GM23248 (cell line): ENCODE measurements at regions not wholly inside any gene's neighbourhood (a gene's known extent, or its start where the extent isn't known, plus 50 kb on each side); places are given as distances from the start of the nearest gene placed in this dataset.

Experiments used
- DNase-seq: peaks from one replicate; pipeline ENCODE4 v3.0.0-alpha.2; 2015
- H2AFZ ChIP-seq: fragments of 200-600 bp; sonication (generic); 2 replicates; pipeline ENCODE4 v1.6.1; 2016; ENCODE audit warnings: antibody characterized with exemption
- H3F3A ChIP-seq: fragments of 200-600 bp; sonication (generic); 2 replicates; pipeline ENCODE4 v1.6.1; 2016; ENCODE audit warnings: mild to moderate bottlenecking, antibody characterized with exemption, mixed run types; ENCODE audit not compliant: insufficient read depth
- H3K27ac ChIP-seq: fragments of 200-600 bp; sonication (generic); 2 replicates; pipeline ENCODE4 v1.5.1; 2016; ENCODE audit warnings: mild to moderate bottlenecking
- H3K27me3 ChIP-seq: fragments of 200-600 bp; sonication (generic); replicated peaks from 2 replicates; pipeline ENCODE4 v1.6.1; 2016; ENCODE audit warnings: mild to moderate bottlenecking; ENCODE audit not compliant: insufficient read depth
- H3K36me3 ChIP-seq: fragments of 200-600 bp; sonication (generic); 2 replicates; pipeline ENCODE4 v1.6.1; 2016; ENCODE audit warnings: low read depth, mild to moderate bottlenecking
- H3K4me1 ChIP-seq: fragments of 200-600 bp; sonication (generic); 2 replicates; pipeline ENCODE4 v1.6.1; 2016; ENCODE audit warnings: mild to moderate bottlenecking; ENCODE audit not compliant: insufficient read depth
- H3K4me2 ChIP-seq: fragments of 200-600 bp; sonication (generic); one replicate; pipeline ENCODE4 v1.6.1; 2016; ENCODE audit warnings: mild to moderate bottlenecking; ENCODE audit not compliant: unreplicated experiment
- H3K4me3 ChIP-seq: fragments of 200-600 bp; sonication (generic); 2 replicates; pipeline ENCODE4 v1.5.1; 2016; ENCODE audit warnings: mild to moderate bottlenecking
- H3K79me2 ChIP-seq: fragments of 200-600 bp; sonication (generic); 2 replicates; pipeline ENCODE4 v1.6.1; 2016; ENCODE audit warnings: mild to moderate bottlenecking; ENCODE audit not compliant: insufficient read depth
- H3K9ac ChIP-seq: fragments of 200-600 bp; sonication (generic); 2 replicates; pipeline ENCODE4 v1.6.1; 2016; ENCODE audit warnings: mild to moderate bottlenecking
- H3K9me2 ChIP-seq: fragments of 200-600 bp; sonication (generic); 2 replicates; pipeline ENCODE4 v1.6.1; 2016; ENCODE audit warnings: mixed run types, mild to moderate bottlenecking, moderate library complexity; ENCODE audit not compliant: insufficient read depth
- H3K9me3 ChIP-seq: fragments of 200-600 bp; sonication (generic); one replicate; pipeline ENCODE4 v1.6.1; 2017; ENCODE audit warnings: low read depth
- H4K20me1 ChIP-seq: fragments of 200-600 bp; sonication (generic); 2 replicates; pipeline ENCODE4 v1.6.0; 2016; ENCODE audit not compliant: insufficient read depth
- EZH2 ChIP-seq: fragments of 200-600 bp; sonication (generic); IDR thresholded peaks from 2 replicates; pipeline ENCODE4 v1.6.1; 2018; ENCODE audit warnings: antibody characterized with exemption, mild to moderate bottlenecking; ENCODE audit not compliant: insufficient read depth, poor library complexity, severe bottlenecking
- EZH2phosphoT487 ChIP-seq: fragments of 200-600 bp; sonication (generic); IDR thresholded peaks from 2 replicates; pipeline ENCODE4 v1.6.1; 2018; ENCODE audit warnings: antibody characterized with exemption, moderate library complexity, mild to moderate bottlenecking, low read depth; ENCODE audit not compliant: insufficient read depth
- WGBS, 2 experiments: methylation state at CpG; one replicate each; pipeline ENCODE4 v1.1.6; 2015 to 2017; ENCODE audit warnings: low lambda C conversion rate in 2 of 2, low coverage in 1 of 2; ENCODE audit errors: missing lambda C conversion rate in 2 of 2; 5-methylcytosine and 5-hydroxymethylcytosine counted together
- in situ Hi-C: fragments of 300-500 bp; cut with MboI; formaldehyde crosslinking; loops from 2 replicates; pipeline ENCODE4 v1.15.0; 2020

DNA sequence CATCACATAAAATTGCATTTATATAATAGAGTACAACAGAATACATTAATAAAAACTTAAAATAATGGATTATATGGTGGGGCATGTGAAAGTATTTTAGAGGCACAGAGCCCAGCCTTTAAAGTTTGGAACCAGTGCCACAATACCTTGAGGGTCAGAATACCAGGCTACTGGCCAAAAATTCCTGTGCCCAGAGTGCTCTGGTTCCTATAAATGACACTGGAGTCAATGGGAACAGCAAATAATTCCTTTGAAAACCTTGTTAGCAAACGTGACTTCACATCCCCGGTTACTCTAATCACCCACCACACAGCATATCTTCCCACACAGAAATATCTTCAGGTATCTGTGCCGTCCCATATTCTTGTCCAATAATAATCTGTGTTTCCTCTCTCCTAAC, 1242.6 kb downstream of the DIAPH3 start:
- in situ Hi-C loops, result no loop called here

GRCh38 chr13:58926858-58927257, 1236.9 kb downstream of the DIAPH3 start:
- in situ Hi-C loops, result no loop called here
- no peaks in the 10 kb centered on the region for H3K9me2 ChIP-seq
- H3K4me3 ChIP-seq, result no peak overlapping the region
- H3K36me3 ChIP-seq, result no peaks in the 10 kb centered on the region
- 45 to 47% methylated on average over 3 of the region's 3 CpGs for WGBS, 2 experiments
- no peak overlapping the region for H3K9ac ChIP-seq
- H3K4me2 ChIP-seq, result no peak overlapping the region
- no peak for DNase-seq
- H3K79me2 ChIP-seq, result no peaks in the 10 kb centered on the region
- no peaks in the 10 kb centered on the region for H3K9me3 ChIP-seq
- H4K20me1 ChIP-seq, result no peaks in the 10 kb centered on the region
- TF ChIP-seq EZH2 (no peak), EZH2phosphoT487 (no peak)
- H3K27me3 ChIP-seq, result no peaks in the 10 kb centered on the region
- no peak overlapping the region for H3K27ac ChIP-seq
- H3F3A ChIP-seq, result no peaks in the 10 kb centered on the region
- no peaks in the 10 kb centered on the region for H3K4me1 ChIP-seq
- H2AFZ ChIP-seq, result no peak overlapping the region

More for the DNA sequence above, 1242.6 kb downstream of the DIAPH3 start:
- H3K9me2 ChIP-seq, result no peaks in the 10 kb centered on the region
- H3F3A ChIP-seq, result no peaks in the 10 kb centered on the region
- H3K36me3 ChIP-seq, result no peaks in the 10 kb centered on the region
- H3K79me2 ChIP-seq, result no peaks in the 10 kb centered on the region
- H3K4me2 ChIP-seq, result no peak overlapping the region
- no peaks in the 10 kb centered on the region for H3K4me1 ChIP-seq
- H3K27ac ChIP-seq, result no peak overlapping the region
- no peak overlapping the region for H2AFZ ChIP-seq
- TF ChIP-seq EZH2, result no peak
- TF ChIP-seq EZH2phosphoT487, result no peak
- WGBS, 2 experiments, result 35 to 38% methylated on average over 3 of the region's 3 CpGs
- no peak overlapping the region for H3K9ac ChIP-seq
- H4K20me1 ChIP-seq, result no peaks in the 10 kb centered on the region
- H3K9me3 ChIP-seq, result no peaks in the 10 kb centered on the region
- DNase-seq, result no peak
- no peak overlapping the region for H3K4me3 ChIP-seq
- H3K27me3 ChIP-seq, result no peaks in the 10 kb centered on the region

GRCh38 chr13:58933475-58933874, 1230.3 kb downstream of the DIAPH3 start:
- no peaks in the 10 kb centered on the region for H3K79me2 ChIP-seq
- H2AFZ ChIP-seq, result no peak overlapping the region
- no peaks in the 10 kb centered on the region for H3K27me3 ChIP-seq
- no peaks in the 10 kb centered on the region for H3K9me2 ChIP-seq
- no peak overlapping the region for H3K9ac ChIP-seq
- H3K27ac ChIP-seq, result no peak overlapping the region
- no peaks in the 10 kb centered on the region for H3K4me1 ChIP-seq
- H3K4me2 ChIP-seq, result no peak overlapping the region
- H3K9me3 ChIP-seq, result no peaks in the 10 kb centered on the region
- TF ChIP-seq EZH2phosphoT487, result no peak
- TF ChIP-seq EZH2, result no peak
- in situ Hi-C loops, result no loop called here
- H3F3A ChIP-seq, result no peaks in the 10 kb centered on the region
- H3K4me3 ChIP-seq, result no peak overlapping the region
- no peaks in the 10 kb centered on the region for H3K36me3 ChIP-seq
- no peaks in the 10 kb centered on the region for H4K20me1 ChIP-seq
- DNase-seq, result no peak

DNA sequence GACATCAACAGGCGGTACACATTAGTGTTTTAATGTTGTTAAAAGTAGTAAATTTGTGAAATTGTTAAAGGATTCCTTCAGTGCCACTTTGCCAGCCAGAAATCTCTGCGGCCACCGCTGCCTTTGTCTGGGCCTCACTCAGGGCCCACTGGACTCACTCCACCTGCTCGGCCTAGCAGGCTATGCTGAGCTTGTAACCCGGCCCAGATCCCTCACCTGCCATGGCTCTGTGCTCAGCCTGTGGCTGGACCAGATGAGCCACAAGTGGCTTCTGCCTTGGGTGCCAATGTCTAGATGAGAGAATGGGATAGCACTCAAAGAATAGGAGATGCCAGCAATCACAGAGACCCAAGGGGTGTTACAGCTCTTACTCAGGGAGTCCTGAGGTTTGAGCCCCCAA, 1228.0 kb downstream of the DIAPH3 start:
- 25 to 27% methylated on average over 4 to 5 of the region's 5 CpGs for WGBS, 2 experiments
- TF ChIP-seq EZH2 (no peak), EZH2phosphoT487 (no peak)
- Histone ChIP-seq H3K27me3 (no peaks in the 10 kb centered on the region), H4K20me1 (no peaks in the 10 kb centered on the region), H3F3A (no peaks in the 10 kb centered on the region), H3K79me2 (no peaks in the 10 kb centered on the region), H3K36me3 (no peaks in the 10 kb centered on the region), H3K9me2 (no peaks in the 10 kb centered on the region), H3K9me3 (no peaks in the 10 kb centered on the region), H2AFZ (no peak overlapping the region), H3K4me3 (no peak overlapping the region), H3K4me1 (no peaks in the 10 kb centered on the region), H3K27ac (no peak overlapping the region), H3K4me2 (no peak overlapping the region), H3K9ac (no peak overlapping the region)
- in situ Hi-C loops, result no loop called here
- no peak for DNase-seq

DNA sequence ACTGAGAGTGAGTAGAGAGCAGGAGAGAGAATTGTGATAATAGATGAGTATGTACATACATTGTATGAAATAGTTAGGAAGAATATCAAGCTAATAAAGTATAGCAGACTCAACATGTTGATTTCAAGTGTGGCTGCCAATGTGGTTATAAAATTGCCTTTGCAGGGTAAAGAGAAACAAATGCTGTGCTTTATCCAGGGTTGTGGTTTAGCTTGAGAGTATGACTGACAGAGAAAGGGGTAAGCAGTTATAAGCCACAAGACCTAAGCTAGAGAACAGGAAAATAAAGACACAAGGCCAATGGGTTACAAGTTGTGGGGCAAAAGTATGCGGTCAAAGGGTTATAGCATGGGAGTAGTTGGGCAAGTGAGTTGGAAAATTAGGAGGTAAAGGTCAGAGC, 1217.5 kb downstream of the DIAPH3 start:
- H3K9me2 ChIP-seq, result no peaks in the 10 kb centered on the region
- no peak overlapping the region for H3K4me3 ChIP-seq
- no peaks in the 10 kb centered on the region for H3K9me3 ChIP-seq
- no peak overlapping the region for H3K27ac ChIP-seq
- no peak overlapping the region for H3K4me2 ChIP-seq
- in situ Hi-C loops, result no loop called here
- no peak overlapping the region for H3K9ac ChIP-seq
- no peaks in the 10 kb centered on the region for H3K79me2 ChIP-seq
- no peaks in the 10 kb centered on the region for H3K27me3 ChIP-seq
- H3F3A ChIP-seq, result no peaks in the 10 kb centered on the region
- H2AFZ ChIP-seq, result no peak overlapping the region
- TF ChIP-seq EZH2phosphoT487 (no peak), EZH2 (no peak)
- no peak for DNase-seq
- H3K36me3 ChIP-seq, result no peaks in the 10 kb centered on the region
- 47 to 59% methylated on average over 1 of the region's 1 CpG for WGBS, 2 experiments
- H4K20me1 ChIP-seq, result no peaks in the 10 kb centered on the region
- no peaks in the 10 kb centered on the region for H3K4me1 ChIP-seq
